ENCODE measurements at regions not wholly inside any gene's neighbourhood (a gene's known extent, or its start where the extent isn't known, plus 50 kb on each side); places are given as distances from the start of the nearest gene placed in this dataset.

- no peaks in the 10 kb centered on the region for H3K4me1 ChIP-seq
- H3K4me3 ChIP-seq: no peak overlapping the region
- H3K27ac ChIP-seq: no peak overlapping the region
- H3K36me3 ChIP-seq: no peaks in the 10 kb centered on the region
- TF ChIP-seq CTCF (IDR thresholded peaks at IDR 0.05): no peak
- H3K9me3 ChIP-seq: no peaks in the 10 kb centered on the region
- H3K27me3 ChIP-seq: no peaks in the 10 kb centered on the region
- no peak for DNase-seq (ENCODE audit: low spot score in 2 of 2)
- intact Hi-C loops (cut with DNase I): no loop called here
These were observed 62.8 kb downstream of the FHIP1A start for GRCh38 chr4:151471728-151472127.

GRCh38 chr4:151472297-151472696, 63.3 kb downstream of the FHIP1A start:
- H3K36me3 ChIP-seq: no peaks in the 10 kb centered on the region
- TF ChIP-seq CTCF (IDR thresholded peaks at IDR 0.05): no peak
- no peak overlapping the region for H3K4me3 ChIP-seq
- H3K27ac ChIP-seq: no peak overlapping the region
- no peaks in the 10 kb centered on the region for H3K27me3 ChIP-seq
- no peaks in the 10 kb centered on the region for H3K4me1 ChIP-seq
- no peaks in the 10 kb centered on the region for H3K9me3 ChIP-seq
- intact Hi-C loops (cut with DNase I): no loop called here
- DNase-seq (ENCODE audit: low spot score in 2 of 2): no peak

- TF ChIP-seq CTCF (IDR thresholded peaks at IDR 0.05): no peak
- no peak overlapping the region for H3K4me3 ChIP-seq
- H3K27me3 ChIP-seq: no peaks in the 10 kb centered on the region
- no peak overlapping the region for H3K27ac ChIP-seq
- no peaks in the 10 kb centered on the region for H3K9me3 ChIP-seq
- H3K36me3 ChIP-seq: no peaks in the 10 kb centered on the region
- intact Hi-C loops (cut with DNase I): no loop called here
- no peaks in the 10 kb centered on the region for H3K4me1 ChIP-seq
- no peak for DNase-seq (ENCODE audit: low spot score in 2 of 2)
These were observed 63.7 kb downstream of the FHIP1A start for GRCh38 chr4:151472711-151473110.

GRCh38 chr4:151473521-151474097, 64.6 kb downstream of the FHIP1A start:
- Histone ChIP-seq H3K36me3 (no peaks in the 10 kb centered on the region), H3K27ac (no peak overlapping the region), H3K27me3 (no peaks in the 10 kb centered on the region), H3K4me1 (no peaks in the 10 kb centered on the region), H3K9me3 (no peaks in the 10 kb centered on the region), H3K4me3 (no peak overlapping the region)
- intact Hi-C loops (cut with DNase I): no loop called here
- TF ChIP-seq CTCF (IDR thresholded peaks at IDR 0.05): no peak
- DNase-seq (ENCODE audit: low spot score in 2 of 2): no peak

GRCh38 chr4:151475035-151475714, 66.2 kb downstream of the FHIP1A start:
- no peaks in the 10 kb centered on the region for H3K27me3 ChIP-seq
- DNase-seq (ENCODE audit: low spot score in 2 of 2): no peak
- no peaks in the 10 kb centered on the region for H3K4me1 ChIP-seq
- intact Hi-C loops (cut with DNase I): no loop called here
- H3K36me3 ChIP-seq: no peaks in the 10 kb centered on the region
- H3K9me3 ChIP-seq: no peaks in the 10 kb centered on the region
- H3K4me3 ChIP-seq: no peak overlapping the region
- no peak for TF ChIP-seq CTCF (IDR thresholded peaks at IDR 0.05)
- no peak overlapping the region for H3K27ac ChIP-seq
